ENCODE measurements at regions not wholly inside any gene's neighbourhood (a gene's known extent, or its start where the extent isn't known, plus 50 kb on each side); places are given as distances from the start of the nearest gene placed in this dataset.

GRCh38 chr12:42963988-42964387, 374.4 kb upstream of the PRICKLE1 start:
- no peak for DNase-seq (ENCODE audit: low spot score)

- no peak for DNase-seq (ENCODE audit: low spot score)
Observed at GRCh38 chr12:42962384-42962783, 372.8 kb upstream of the PRICKLE1 start.

- no peak for DNase-seq (ENCODE audit: low spot score)
Observed at GRCh38 chr12:42961395-42961794, 371.8 kb upstream of the PRICKLE1 start.

- DNase-seq (ENCODE audit: low spot score) = peak; percentile 8
Observed at GRCh38 chr12:42960087-42960527, 370.6 kb upstream of the PRICKLE1 start.

GRCh38 chr12:42958291-42958674, 368.7 kb upstream of the PRICKLE1 start:
- DNase-seq (ENCODE audit: low spot score) = peak; percentile 14

- DNase-seq (ENCODE audit: low spot score) = peak; percentile 25
Observed at GRCh38 chr12:42957561-42958290, 368.2 kb upstream of the PRICKLE1 start.

GRCh38 chr12:42957136-42957535, 367.6 kb upstream of the PRICKLE1 start:
- DNase-seq (ENCODE audit: low spot score) = peak; percentile 78

- no peak for DNase-seq (ENCODE audit: low spot score)
Observed at GRCh38 chr12:42953021-42953420, 363.5 kb upstream of the PRICKLE1 start.

- DNase-seq (ENCODE audit: low spot score) = no peak
Observed at GRCh38 chr12:42946871-42947381, 357.4 kb upstream of the PRICKLE1 start.

GRCh38 chr12:42945927-42946326, 356.4 kb upstream of the PRICKLE1 start:
- no peak for DNase-seq (ENCODE audit: low spot score)

- DNase-seq (ENCODE audit: low spot score) = no peak
Observed at GRCh38 chr12:42944516-42944915, 355.0 kb upstream of the PRICKLE1 start.

GRCh38 chr12:42936991-42937390, 347.4 kb upstream of the PRICKLE1 start:
- DNase-seq (ENCODE audit: low spot score) = no peak

- DNase-seq (ENCODE audit: low spot score) = no peak
Observed at GRCh38 chr12:42936260-42936659, 346.7 kb upstream of the PRICKLE1 start.

GRCh38 chr12:42935756-42936155, 346.2 kb upstream of the PRICKLE1 start:
- DNase-seq (ENCODE audit: low spot score) = no peak

GRCh38 chr12:42935090-42935489, 345.5 kb upstream of the PRICKLE1 start:
- DNase-seq (ENCODE audit: low spot score) = no peak

GRCh38 chr12:42933461-42934081, 344.0 kb upstream of the PRICKLE1 start:
- no peak for DNase-seq (ENCODE audit: low spot score)

GRCh38 chr12:42932936-42933335, 343.4 kb upstream of the PRICKLE1 start:
- no peak for DNase-seq (ENCODE audit: low spot score)

GRCh38 chr12:42926232-42926631, 336.7 kb upstream of the PRICKLE1 start:
- no peak for DNase-seq (ENCODE audit: low spot score)

- DNase-seq (ENCODE audit: low spot score) = no peak
Observed at GRCh38 chr12:42924482-42924881, 334.9 kb upstream of the PRICKLE1 start.

- DNase-seq (ENCODE audit: low spot score) = no peak
Observed at GRCh38 chr12:42923583-42923982, 334.0 kb upstream of the PRICKLE1 start.

- DNase-seq (ENCODE audit: low spot score) = no peak
Observed at GRCh38 chr12:42923156-42923555, 333.6 kb upstream of the PRICKLE1 start.

GRCh38 chr12:42922505-42922850, 332.9 kb upstream of the PRICKLE1 start:
- no peak for DNase-seq (ENCODE audit: low spot score)

- DNase-seq (ENCODE audit: low spot score) = no peak
Observed at GRCh38 chr12:42921741-42922504, 332.4 kb upstream of the PRICKLE1 start.
